Panc1 (cell line): ENCODE measurements at regions not wholly inside any gene's neighbourhood (a gene's known extent, or its start where the extent isn't known, plus 50 kb on each side); places are given as distances from the start of the nearest gene placed in this dataset.

Experiments used
- ATAC-seq: fragments of 200-7000 bp; cut with Tn5 transposase; 2 replicates; pipeline ENCODE4 v1.9.1; 2020; ENCODE audit warnings: mild to moderate bottlenecking, moderate library complexity
- BruUV-seq: library from RNA; stranded (reverse); fragments of 400-500 nt; replicated peaks from 2 replicates; lab custom pipeline; 2021; lab: Mats Ljungman, UMichigan
- CTCF ChIA-PET: fragments of 300-600 bp; sonication (Branson Sonifier 250); formaldehyde crosslinking; loops from one replicate; lab custom pipeline; 2022; ENCODE audit warnings: antibody characterized with exemption; lab: Charles Lee
- POLR2A ChIA-PET: fragments of 300-600 bp; sonication (Branson Sonifier 250); formaldehyde crosslinking; loops from one replicate; lab custom pipeline; 2022; ENCODE audit warnings: antibody characterized with exemption; lab: Charles Lee
- DNase-seq: peaks from one replicate; pipeline ENCODE4 v3.0.0-alpha.2; 2010; ENCODE audit warnings: low read depth, low spot score
- H3K27ac ChIP-seq: 2 replicates; pipeline ENCODE4 v1.5.1; 2011; ENCODE audit warnings: mild to moderate bottlenecking, low read length, inconsistent platforms
- H3K27me3 ChIP-seq: fragments of 200-500 bp; sonication (Bioruptor generic); 2 replicates; pipeline ENCODE4 v1.6.0; 2014; ENCODE audit warnings: low read length, inconsistent platforms; ENCODE audit not compliant: control insufficient read depth, insufficient read depth
- H3K36me3 ChIP-seq: fragments of 200-500 bp; sonication (Bioruptor generic); 2 replicates; pipeline ENCODE4 v1.5.1; 2014; ENCODE audit warnings: inconsistent platforms, mild to moderate bottlenecking, low read length, moderate library complexity; ENCODE audit not compliant: control insufficient read depth, insufficient read depth
- H3K4me1 ChIP-seq: 2 replicates; pipeline ENCODE4 v1.5.1; 2011; ENCODE audit warnings: inconsistent platforms, mild to moderate bottlenecking, low read length, moderate library complexity; ENCODE audit not compliant: control insufficient read depth, insufficient read depth
- H3K4me3 ChIP-seq, 2 experiments: 2 replicates each; pipeline ENCODE4 v1.5.1; 2011 to 2012; ENCODE audit warnings: low read depth in 2 of 2, low read length in 2 of 2, mild to moderate bottlenecking in 2 of 2, inconsistent platforms in 1 of 2, moderate library complexity in 1 of 2
- H3K9me3 ChIP-seq: fragments of 200-500 bp; sonication (Bioruptor generic); 2 replicates; pipeline ENCODE4 v1.5.1; 2014; ENCODE audit warnings: low read depth, mild to moderate bottlenecking, inconsistent platforms, low read length, moderate library complexity; ENCODE audit not compliant: control insufficient read depth, insufficient read depth
- POLR2AphosphoS5 ChIP-seq: IDR thresholded peaks from 2 replicates; pipeline ENCODE4 v1.6.1; 2012; ENCODE audit warnings: mild to moderate bottlenecking, low read depth, low read length, moderate library complexity
- REST ChIP-seq, 2 experiments: IDR thresholded peaks; 2 replicates each; pipeline ENCODE4 v1.6.1; 2011 to 2012; ENCODE audit warnings: low read depth in 2 of 2, control low read depth in 1 of 2, low read length in 1 of 2, mild to moderate bottlenecking in 1 of 2, moderate library complexity in 1 of 2; ENCODE audit not compliant: insufficient read depth in 1 of 2
- SIN3A ChIP-seq: IDR thresholded peaks from 2 replicates; pipeline ENCODE4 v1.6.1; 2012; ENCODE audit warnings: low read depth, mild to moderate bottlenecking, low read length, moderate library complexity, borderline replicate concordance; ENCODE audit not compliant: insufficient read depth
- TCF7L2 ChIP-seq: IDR thresholded peaks from 2 replicates; pipeline ENCODE4 v1.6.1; 2011; ENCODE audit warnings: mild to moderate bottlenecking, low read depth, low read length, inconsistent platforms
- in situ Hi-C: cut with HindIII; loops from 2 replicates; pipeline ENCODE4 v1.10.0; 2016; ENCODE audit warnings: low sequenced_read_pairs, low pct_unique_long_range_greater_than_20kb
- intact Hi-C: fragments of 100-400 bp; cut with micrococcal nuclease; formaldehyde crosslinking; loops from one replicate; pipeline ENCODE4 v1.10.0; 2022; ENCODE audit not compliant: unreplicated experiment
- TF ChIP-seq, protein P1 (sequence below): fragments of 450-650 bp; IDR thresholded peaks from 2 replicates; pipeline ENCODE4 v1.5.1; 2017; ENCODE audit warnings: mild to moderate bottlenecking

DNA sequence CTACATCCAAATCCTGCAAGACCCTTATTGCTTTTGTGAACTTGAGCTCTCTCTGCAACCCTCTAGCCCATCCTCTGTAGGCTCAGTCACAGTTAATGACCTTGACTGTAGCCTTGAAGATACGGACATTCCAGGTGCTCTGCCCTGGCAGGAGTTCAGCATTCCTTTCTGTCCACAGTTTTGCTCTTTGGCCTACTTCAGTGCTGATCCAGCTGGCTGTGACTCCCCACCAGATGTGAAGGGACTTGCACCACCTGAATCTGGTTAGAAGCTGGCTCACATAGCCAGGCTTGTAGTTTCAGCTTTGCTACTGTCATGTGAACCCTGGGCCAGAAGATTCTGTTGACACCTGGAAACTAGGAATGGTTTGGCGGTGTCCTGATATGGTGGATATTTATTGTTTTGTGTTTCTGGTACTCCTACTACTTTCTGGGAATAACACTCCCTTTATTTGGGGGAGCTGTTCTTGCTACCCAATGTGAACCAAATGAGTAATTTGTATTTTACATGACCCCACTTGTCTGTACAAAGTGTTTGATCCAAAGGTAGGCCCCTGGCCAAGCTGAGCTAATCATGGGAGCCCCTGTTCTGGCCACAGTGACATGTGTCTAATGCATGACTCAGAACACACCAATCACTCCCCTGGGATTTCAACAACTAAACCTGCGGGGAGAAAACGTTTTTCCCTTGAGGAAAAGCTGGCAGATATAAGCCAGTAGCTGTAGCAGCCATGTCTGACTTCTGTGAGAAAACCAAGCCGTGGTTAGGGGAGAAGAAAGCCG lies 73.4 kb downstream of the CDCA7 start:
- no peaks in the 10 kb centered on the region for H3K4me1 ChIP-seq
- ATAC-seq (no peak), DNase-seq (no peak)
- no peaks in the 10 kb centered on the region for H3K36me3 ChIP-seq
- intact Hi-C loops (no loop called here), in situ Hi-C loops (no loop called here)
- ChIA-PET CTCF (no interaction called here), POLR2A (no interaction called here)
- no peak overlapping the region for H3K27ac ChIP-seq
- H3K4me3 ChIP-seq: no peak overlapping the region
- no peaks in the 10 kb centered on the region for H3K9me3 ChIP-seq
- H3K27me3 ChIP-seq: no peaks in the 10 kb centered on the region; the same call in 1 of the 2 replicates
- BruUV-seq: no TSS peak
- TF ChIP-seq TCF7L2 (no peak), SIN3A (no peak), POLR2AphosphoS5 (no peak), REST (IDR thresholded peaks at IDR 0.05; ENCODE audit: insufficient read depth in 1 of 2, low read depth in 2 of 2, low read length in 1 of 2) (no peak)
- TF ChIP-seq, protein P1, sequence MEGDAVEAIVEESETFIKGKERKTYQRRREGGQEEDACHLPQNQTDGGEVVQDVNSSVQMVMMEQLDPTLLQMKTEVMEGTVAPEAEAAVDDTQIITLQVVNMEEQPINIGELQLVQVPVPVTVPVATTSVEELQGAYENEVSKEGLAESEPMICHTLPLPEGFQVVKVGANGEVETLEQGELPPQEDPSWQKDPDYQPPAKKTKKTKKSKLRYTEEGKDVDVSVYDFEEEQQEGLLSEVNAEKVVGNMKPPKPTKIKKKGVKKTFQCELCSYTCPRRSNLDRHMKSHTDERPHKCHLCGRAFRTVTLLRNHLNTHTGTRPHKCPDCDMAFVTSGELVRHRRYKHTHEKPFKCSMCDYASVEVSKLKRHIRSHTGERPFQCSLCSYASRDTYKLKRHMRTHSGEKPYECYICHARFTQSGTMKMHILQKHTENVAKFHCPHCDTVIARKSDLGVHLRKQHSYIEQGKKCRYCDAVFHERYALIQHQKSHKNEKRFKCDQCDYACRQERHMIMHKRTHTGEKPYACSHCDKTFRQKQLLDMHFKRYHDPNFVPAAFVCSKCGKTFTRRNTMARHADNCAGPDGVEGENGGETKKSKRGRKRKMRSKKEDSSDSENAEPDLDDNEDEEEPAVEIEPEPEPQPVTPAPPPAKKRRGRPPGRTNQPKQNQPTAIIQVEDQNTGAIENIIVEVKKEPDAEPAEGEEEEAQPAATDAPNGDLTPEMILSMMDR: no peak

GRCh38 chr2:173431191-173431590 lies 76.5 kb downstream of the CDCA7 start:
- intact Hi-C loops (no loop called here), in situ Hi-C loops (no loop called here)
- Histone ChIP-seq H3K4me3 (no peak overlapping the region), H3K36me3 (no peaks in the 10 kb centered on the region), H3K27ac (no peak overlapping the region), H3K9me3 (no peaks in the 10 kb centered on the region), H3K27me3 (no peaks in the 10 kb centered on the region; the same call in 1 of the 2 replicates), H3K4me1 (no peaks in the 10 kb centered on the region)
- DNase-seq: no peak
- ChIA-PET CTCF (no interaction called here), POLR2A (no interaction called here)
- ATAC-seq: no peak
- BruUV-seq: no TSS peak
- TF ChIP-seq TCF7L2 (no peak), POLR2AphosphoS5 (no peak), SIN3A (no peak), REST (IDR thresholded peaks at IDR 0.05; ENCODE audit: insufficient read depth in 1 of 2, low read depth in 2 of 2, low read length in 1 of 2) (no peak)
- TF ChIP-seq, protein P1: no peak
